Suprapubic skin (tissue), 3 donors: ENCODE measurements at regions not wholly inside any gene's neighbourhood (a gene's known extent, or its start where the extent isn't known, plus 50 kb on each side); places are given as distances from the start of the nearest gene placed in this dataset.

ENCODE experiments used
- POLR2A ChIP-seq, 2 donors: fragments of 450-650 bp; IDR thresholded peaks; one replicate each; pipeline ENCODE4 v1.6.1; 2017; ENCODE audit warnings: antibody characterized with exemption in 2 of 2, mild to moderate bottlenecking in 2 of 2, moderate library complexity in 2 of 2
- TF ChIP-seq, protein P1 (sequence below), 2 donors: fragments of 200-600 bp in 1 of 2; fragments of 450-650 bp in 1 of 2; sonication (generic) in 1 of 2; IDR thresholded peaks; one replicate each; pipeline ENCODE4 v1.5.1; 2016 to 2019; ENCODE audit warnings: antibody characterized with exemption in 2 of 2, mild to moderate bottlenecking in 1 of 2, moderate library complexity in 1 of 2

DNA sequence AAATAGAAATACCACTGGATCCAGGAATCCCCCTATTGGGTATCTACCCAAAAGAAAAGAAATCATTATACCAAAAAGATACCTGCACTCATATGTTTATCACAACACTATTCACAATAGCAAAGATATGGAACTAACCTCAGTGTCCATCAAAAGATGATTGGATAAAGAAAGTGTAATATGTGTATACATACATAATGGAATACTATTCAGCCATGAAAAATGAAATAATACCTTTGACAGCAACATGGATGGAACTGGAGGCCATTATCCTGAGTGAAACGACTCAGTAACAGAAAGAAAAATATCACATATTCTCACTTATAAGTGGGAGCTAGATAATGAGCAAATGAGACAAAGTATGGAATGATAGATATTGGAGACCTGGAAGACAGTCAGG, 74.2 kb upstream of the TLR3 start:
- TF ChIP-seq POLR2A (IDR thresholded peaks at IDR 0.05), result no peak
- TF ChIP-seq, protein P1, sequence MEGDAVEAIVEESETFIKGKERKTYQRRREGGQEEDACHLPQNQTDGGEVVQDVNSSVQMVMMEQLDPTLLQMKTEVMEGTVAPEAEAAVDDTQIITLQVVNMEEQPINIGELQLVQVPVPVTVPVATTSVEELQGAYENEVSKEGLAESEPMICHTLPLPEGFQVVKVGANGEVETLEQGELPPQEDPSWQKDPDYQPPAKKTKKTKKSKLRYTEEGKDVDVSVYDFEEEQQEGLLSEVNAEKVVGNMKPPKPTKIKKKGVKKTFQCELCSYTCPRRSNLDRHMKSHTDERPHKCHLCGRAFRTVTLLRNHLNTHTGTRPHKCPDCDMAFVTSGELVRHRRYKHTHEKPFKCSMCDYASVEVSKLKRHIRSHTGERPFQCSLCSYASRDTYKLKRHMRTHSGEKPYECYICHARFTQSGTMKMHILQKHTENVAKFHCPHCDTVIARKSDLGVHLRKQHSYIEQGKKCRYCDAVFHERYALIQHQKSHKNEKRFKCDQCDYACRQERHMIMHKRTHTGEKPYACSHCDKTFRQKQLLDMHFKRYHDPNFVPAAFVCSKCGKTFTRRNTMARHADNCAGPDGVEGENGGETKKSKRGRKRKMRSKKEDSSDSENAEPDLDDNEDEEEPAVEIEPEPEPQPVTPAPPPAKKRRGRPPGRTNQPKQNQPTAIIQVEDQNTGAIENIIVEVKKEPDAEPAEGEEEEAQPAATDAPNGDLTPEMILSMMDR (IDR thresholded peaks at IDR 0.05), result no peak
